ENCODE measurements at regions not wholly inside any gene's neighbourhood (a gene's known extent, or its start where the extent isn't known, plus 50 kb on each side); places are given as distances from the start of the nearest gene placed in this dataset.

- Histone ChIP-seq H3K4me1 (no peaks in the 10 kb centered on the region), H3K4me3 (no peak overlapping the region), H3K27me3 (ENCODE audit: low read depth) (no peaks in the 10 kb centered on the region), H3K36me3 (replicated peaks) (no peaks in the 10 kb centered on the region), H3K9me3 (no peaks in the 10 kb centered on the region)
- DNase-seq (ENCODE audit: low spot score in 2 of 2), result no peak
- in situ Hi-C loops (cut with MboI; ENCODE audit: low sequenced_read_pairs), result no loop called here
These were observed 677.3 kb downstream of the PRELID2 start for GRCh38 chr5:145157841-145158240.

GRCh38 chr5:145141534-145141933 lies 693.6 kb downstream of the PRELID2 start:
- Histone ChIP-seq H3K9me3 (no peaks in the 10 kb centered on the region), H3K27me3 (ENCODE audit: low read depth) (no peaks in the 10 kb centered on the region), H3K36me3 (replicated peaks) (no peaks in the 10 kb centered on the region), H3K4me3 (no peak overlapping the region), H3K4me1 (no peaks in the 10 kb centered on the region)
- in situ Hi-C loops (cut with MboI; ENCODE audit: low sequenced_read_pairs), result no loop called here
- no peak for DNase-seq (ENCODE audit: low spot score in 2 of 2)

- Histone ChIP-seq H3K4me1 (no peaks in the 10 kb centered on the region), H3K4me3 (no peak overlapping the region), H3K27me3 (ENCODE audit: low read depth) (0 out of 2 replicates have a peak, but pooled peaks cover 6% of the 10 kb centered on the region), H3K36me3 (replicated peaks) (no peaks in the 10 kb centered on the region), H3K9me3 (no peaks in the 10 kb centered on the region)
- no peak for DNase-seq (ENCODE audit: low spot score in 2 of 2)
- in situ Hi-C loops (cut with MboI; ENCODE audit: low sequenced_read_pairs), result no loop called here
These were observed 704.1 kb downstream of the PRELID2 start for GRCh38 chr5:145130996-145131395.

- H3K9me3 ChIP-seq, result no peaks in the 10 kb centered on the region
- DNase-seq (ENCODE audit: low spot score in 2 of 2), result no peak
- H3K4me3 ChIP-seq, result no peak overlapping the region
- H3K36me3 ChIP-seq (replicated peaks), result no peaks in the 10 kb centered on the region
- H3K4me1 ChIP-seq, result no peaks in the 10 kb centered on the region
- in situ Hi-C loops (cut with MboI; ENCODE audit: low sequenced_read_pairs), result no loop called here
- H3K27me3 ChIP-seq (ENCODE audit: low read depth), result 0 out of 2 replicates have a peak, but pooled peaks cover 6% of the 10 kb centered on the region
These were observed 705.3 kb downstream of the PRELID2 start for GRCh38 chr5:145129797-145130196.

- in situ Hi-C loops (cut with MboI; ENCODE audit: low sequenced_read_pairs), result no loop called here
- no peak for DNase-seq (ENCODE audit: low spot score in 2 of 2)
- no peaks in the 10 kb centered on the region for H3K4me1 ChIP-seq
These were observed 710.3 kb downstream of the PRELID2 start for GRCh38 chr5:145124806-145125205.

GRCh38 chr5:145118611-145119010 lies 716.5 kb downstream of the PRELID2 start:
- Histone ChIP-seq H3K4me3 (no peak overlapping the region), H3K9me3 (no peaks in the 10 kb centered on the region)
- in situ Hi-C loops (cut with MboI; ENCODE audit: low sequenced_read_pairs), result no loop called here

More at GRCh38 chr5:145124806-145125205, 710.3 kb downstream of the PRELID2 start:
- H3K36me3 ChIP-seq (replicated peaks), result no peaks in the 10 kb centered on the region
- 0 out of 2 replicates have a peak, but pooled peaks cover 3% of the 10 kb centered on the region for H3K27me3 ChIP-seq (ENCODE audit: low read depth)
- no peak overlapping the region for H3K4me3 ChIP-seq
- H3K9me3 ChIP-seq, result no peaks in the 10 kb centered on the region

GRCh38 chr5:145118127-145118526 lies 717.0 kb downstream of the PRELID2 start:
- Histone ChIP-seq H3K36me3 (replicated peaks) (no peaks in the 10 kb centered on the region), H3K9me3 (no peaks in the 10 kb centered on the region), H3K4me1 (no peaks in the 10 kb centered on the region), H3K4me3 (no peak overlapping the region), H3K27me3 (ENCODE audit: low read depth) (no peaks in the 10 kb centered on the region)
- in situ Hi-C loops (cut with MboI; ENCODE audit: low sequenced_read_pairs), result no loop called here
- DNase-seq (ENCODE audit: low spot score in 2 of 2), result no peak

More at GRCh38 chr5:145118611-145119010, 716.5 kb downstream of the PRELID2 start:
- DNase-seq (ENCODE audit: low spot score in 2 of 2), result no peak
- Histone ChIP-seq H3K27me3 (ENCODE audit: low read depth) (no peaks in the 10 kb centered on the region), H3K4me1 (no peaks in the 10 kb centered on the region), H3K36me3 (replicated peaks) (no peaks in the 10 kb centered on the region)

- no peak for DNase-seq (ENCODE audit: low spot score in 2 of 2)
- in situ Hi-C loops (cut with MboI; ENCODE audit: low sequenced_read_pairs), result no loop called here
- no peaks in the 10 kb centered on the region for H3K9me3 ChIP-seq
- no peaks in the 10 kb centered on the region for H3K27me3 ChIP-seq (ENCODE audit: low read depth)
- no peaks in the 10 kb centered on the region for H3K36me3 ChIP-seq (replicated peaks)
- no peaks in the 10 kb centered on the region for H3K4me1 ChIP-seq
- H3K4me3 ChIP-seq, result no peak overlapping the region
These were observed 717.9 kb downstream of the PRELID2 start for GRCh38 chr5:145117285-145117684.

GRCh38 chr5:145111420-145111819 lies 723.7 kb downstream of the PRELID2 start:
- no peak for DNase-seq (ENCODE audit: low spot score in 2 of 2)
- no peaks in the 10 kb centered on the region for H3K4me1 ChIP-seq
- H3K27me3 ChIP-seq (ENCODE audit: low read depth), result no peaks in the 10 kb centered on the region
- no peaks in the 10 kb centered on the region for H3K36me3 ChIP-seq (replicated peaks)
- in situ Hi-C loops (cut with MboI; ENCODE audit: low sequenced_read_pairs), result no loop called here
- no peak overlapping the region for H3K4me3 ChIP-seq
- no peaks in the 10 kb centered on the region for H3K9me3 ChIP-seq

- Histone ChIP-seq H3K36me3 (replicated peaks) (no peaks in the 10 kb centered on the region), H3K4me3 (no peak overlapping the region), H3K9me3 (no peaks in the 10 kb centered on the region), H3K4me1 (no peaks in the 10 kb centered on the region), H3K27me3 (ENCODE audit: low read depth) (no peaks in the 10 kb centered on the region)
- no peak for DNase-seq (ENCODE audit: low spot score in 2 of 2)
- in situ Hi-C loops (cut with MboI; ENCODE audit: low sequenced_read_pairs), result no loop called here
These were observed 724.3 kb downstream of the PRELID2 start for GRCh38 chr5:145110834-145111233.

GRCh38 chr5:145110181-145110580 lies 725.0 kb downstream of the PRELID2 start:
- Histone ChIP-seq H3K27me3 (ENCODE audit: low read depth) (no peaks in the 10 kb centered on the region), H3K4me1 (no peaks in the 10 kb centered on the region), H3K9me3 (no peaks in the 10 kb centered on the region), H3K4me3 (no peak overlapping the region), H3K36me3 (replicated peaks) (no peaks in the 10 kb centered on the region)
- in situ Hi-C loops (cut with MboI; ENCODE audit: low sequenced_read_pairs), result no loop called here
- DNase-seq (ENCODE audit: low spot score in 2 of 2), result no peak

GRCh38 chr5:145105384-145105783 lies 729.8 kb downstream of the PRELID2 start:
- H3K4me1 ChIP-seq, result no peaks in the 10 kb centered on the region
- no peaks in the 10 kb centered on the region for H3K27me3 ChIP-seq (ENCODE audit: low read depth)
- H3K4me3 ChIP-seq, result no peak overlapping the region
- in situ Hi-C loops (cut with MboI; ENCODE audit: low sequenced_read_pairs), result no loop called here
- H3K9me3 ChIP-seq, result no peaks in the 10 kb centered on the region
- no peak for DNase-seq (ENCODE audit: low spot score in 2 of 2)
- no peaks in the 10 kb centered on the region for H3K36me3 ChIP-seq (replicated peaks)

- Histone ChIP-seq H3K27me3 (ENCODE audit: low read depth) (no peaks in the 10 kb centered on the region), H3K9me3 (no peaks in the 10 kb centered on the region), H3K4me1 (no peaks in the 10 kb centered on the region), H3K4me3 (no peak overlapping the region), H3K36me3 (replicated peaks) (no peaks in the 10 kb centered on the region)
- in situ Hi-C loops (cut with MboI; ENCODE audit: low sequenced_read_pairs), result no loop called here
- no peak for DNase-seq (ENCODE audit: low spot score in 2 of 2)
These were observed 731.0 kb downstream of the PRELID2 start for GRCh38 chr5:145104106-145104505.

- H3K4me1 ChIP-seq, result no peaks in the 10 kb centered on the region
- no peak for DNase-seq (ENCODE audit: low spot score in 2 of 2)
- in situ Hi-C loops (cut with MboI; ENCODE audit: low sequenced_read_pairs), result no loop called here
These were observed 733.9 kb downstream of the PRELID2 start for GRCh38 chr5:145101246-145101645.

GRCh38 chr5:145090115-145090514 lies 745.0 kb downstream of the PRELID2 start:
- no peaks in the 10 kb centered on the region for H3K9me3 ChIP-seq
- in situ Hi-C loops (cut with MboI; ENCODE audit: low sequenced_read_pairs), result no loop called here
- H3K4me1 ChIP-seq, result no peaks in the 10 kb centered on the region
- no peaks in the 10 kb centered on the region for H3K27me3 ChIP-seq (ENCODE audit: low read depth)
- no peaks in the 10 kb centered on the region for H3K36me3 ChIP-seq (replicated peaks)
- DNase-seq (ENCODE audit: low spot score in 2 of 2), result no peak
- H3K4me3 ChIP-seq, result no peak overlapping the region

More at GRCh38 chr5:145101246-145101645, 733.9 kb downstream of the PRELID2 start:
- Histone ChIP-seq H3K9me3 (no peaks in the 10 kb centered on the region), H3K27me3 (ENCODE audit: low read depth) (no peaks in the 10 kb centered on the region), H3K4me3 (no peak overlapping the region), H3K36me3 (replicated peaks) (no peaks in the 10 kb centered on the region)
